ENCODE measurements at regions not wholly inside any gene's neighbourhood (a gene's known extent, or its start where the extent isn't known, plus 50 kb on each side); places are given as distances from the start of the nearest gene placed in this dataset.
A peak's percentile ranks its signal among the peaks of the same experiment; 100 is the strongest.

GRCh38 chr4:130608121-130608520 lies 1512.2 kb downstream of the C4orf33 start:
- H3K79me1 ChIP-seq (ENCODE audit: low read length): no peaks in the 10 kb centered on the region
- no peak overlapping the region for H4K12ac ChIP-seq (ENCODE audit: low read depth, low read length)
- no peak overlapping the region for H2BK5ac ChIP-seq (ENCODE audit: low read depth, low read length, poor library complexity)
- no peaks in the 10 kb centered on the region for H3K9me3 ChIP-seq (ENCODE audit: insufficient read depth, low read depth, low read length)
- H4K91ac ChIP-seq (ENCODE audit: low read depth, low read length): no peak overlapping the region
- no peak overlapping the region for H3K14ac ChIP-seq (ENCODE audit: low read length)
- H3K4me1 ChIP-seq (ENCODE audit: control insufficient read depth in 1 of 2, insufficient read depth in 2 of 2, low read length in 2 of 2): no peaks in the 10 kb centered on the region
- H3K9ac ChIP-seq (ENCODE audit: low read length): no peak overlapping the region
- H3K4ac ChIP-seq (ENCODE audit: low read depth, low read length): no peak overlapping the region
- no peak overlapping the region for H3K27ac ChIP-seq (ENCODE audit: low read depth, low read length)
- no peak overlapping the region for H3K18ac ChIP-seq (ENCODE audit: low read length)
- no peak overlapping the region for H2BK12ac ChIP-seq (ENCODE audit: low read length)
- no peak for DNase-seq
- no peak overlapping the region for H4K8ac ChIP-seq (ENCODE audit: low read depth, low read length)
- WGBS (ENCODE audit: extremely low coverage, insufficient coverage, insufficient read length): no CpG with 5 or more reads among the region's 3 CpGs
- no peak overlapping the region for H3K23ac ChIP-seq (ENCODE audit: low read length)
- H3K79me2 ChIP-seq (ENCODE audit: control insufficient read depth, insufficient read depth, low read length, poor library complexity): no peaks in the 10 kb centered on the region
- H3K4me3 ChIP-seq (ENCODE audit: low read depth, low read length): no peak overlapping the region
- H3K4me2 ChIP-seq (ENCODE audit: low read length): no peak overlapping the region
- H2AK5ac ChIP-seq (ENCODE audit: low read length): no peak overlapping the region
- no peak overlapping the region for H2AFZ ChIP-seq (ENCODE audit: insufficient read depth, low read length, poor library complexity)
- H3K36me3 ChIP-seq (ENCODE audit: control insufficient read depth in 1 of 2, insufficient read depth in 2 of 2, low read length in 2 of 2): no peaks in the 10 kb centered on the region
- no peak overlapping the region for H2BK120ac ChIP-seq (ENCODE audit: insufficient read depth, low read length, poor library complexity)
- no peaks in the 10 kb centered on the region for H3K27me3 ChIP-seq (ENCODE audit: insufficient read depth, low read length)

GRCh38 chr4:130628531-130628930 lies 1532.6 kb downstream of the C4orf33 start:
- Histone ChIP-seq H4K91ac (ENCODE audit: low read depth, low read length) (no peak overlapping the region), H2BK120ac (ENCODE audit: insufficient read depth, low read length, poor library complexity) (no peak overlapping the region), H2BK5ac (ENCODE audit: low read depth, low read length, poor library complexity) (no peak overlapping the region), H4K12ac (ENCODE audit: low read depth, low read length) (no peak overlapping the region), H4K8ac (ENCODE audit: low read depth, low read length) (no peak overlapping the region), H3K4me3 (ENCODE audit: low read depth, low read length) (no peak overlapping the region), H3K79me1 (ENCODE audit: low read length) (no peaks in the 10 kb centered on the region), H3K9me3 (ENCODE audit: insufficient read depth, low read depth, low read length) (no peaks in the 10 kb centered on the region), H3K4ac (ENCODE audit: low read depth, low read length) (no peak overlapping the region), H2BK12ac (ENCODE audit: low read length) (no peak overlapping the region), H3K14ac (ENCODE audit: low read length) (no peak overlapping the region), H3K4me1 (ENCODE audit: control insufficient read depth in 1 of 2, insufficient read depth in 2 of 2, low read length in 2 of 2) (no peaks in the 10 kb centered on the region), H2AFZ (ENCODE audit: insufficient read depth, low read length, poor library complexity) (no peak overlapping the region), H3K23ac (ENCODE audit: low read length) (no peak overlapping the region), H3K18ac (ENCODE audit: low read length) (no peak overlapping the region), H3K4me2 (ENCODE audit: low read length) (no peak overlapping the region), H3K79me2 (ENCODE audit: control insufficient read depth, insufficient read depth, low read length, poor library complexity) (no peaks in the 10 kb centered on the region), H3K36me3 (ENCODE audit: control insufficient read depth in 1 of 2, insufficient read depth in 2 of 2, low read length in 2 of 2) (no peaks in the 10 kb centered on the region), H3K27me3 (ENCODE audit: insufficient read depth, low read length) (no peaks in the 10 kb centered on the region), H3K9ac (ENCODE audit: low read length) (no peak overlapping the region), H2AK5ac (ENCODE audit: low read length) (no peak overlapping the region), H3K27ac (ENCODE audit: low read depth, low read length) (no peak overlapping the region)
- DNase-seq: no peak
- no CpG with 5 or more reads among the region's 2 CpGs for WGBS (ENCODE audit: extremely low coverage, insufficient coverage, insufficient read length)

GRCh38 chr4:130632731-130633604 lies 1537.0 kb downstream of the C4orf33 start:
- Histone ChIP-seq H4K12ac (ENCODE audit: low read depth, low read length) (no peak overlapping the region), H3K18ac (ENCODE audit: low read length) (no peak overlapping the region), H2BK120ac (ENCODE audit: insufficient read depth, low read length, poor library complexity) (no peak overlapping the region), H3K14ac (ENCODE audit: low read length) (no peak overlapping the region), H3K4me2 (ENCODE audit: low read length) (no peak overlapping the region), H3K27me3 (ENCODE audit: insufficient read depth, low read length) (no peaks in the 10 kb centered on the region), H2AFZ (ENCODE audit: insufficient read depth, low read length, poor library complexity) (no peak overlapping the region), H3K9ac (ENCODE audit: low read length) (no peak overlapping the region), H3K36me3 (ENCODE audit: control insufficient read depth in 1 of 2, insufficient read depth in 2 of 2, low read length in 2 of 2) (no peaks in the 10 kb centered on the region), H2AK5ac (ENCODE audit: low read length) (no peak overlapping the region), H3K4me1 (ENCODE audit: control insufficient read depth in 1 of 2, insufficient read depth in 2 of 2, low read length in 2 of 2) (no peaks in the 10 kb centered on the region), H3K27ac (ENCODE audit: low read depth, low read length) (no peak overlapping the region), H3K23ac (ENCODE audit: low read length) (no peak overlapping the region), H3K79me2 (ENCODE audit: control insufficient read depth, insufficient read depth, low read length, poor library complexity) (no peaks in the 10 kb centered on the region), H4K8ac (ENCODE audit: low read depth, low read length) (no peak overlapping the region), H3K4ac (ENCODE audit: low read depth, low read length) (no peak overlapping the region), H2BK12ac (ENCODE audit: low read length) (no peak overlapping the region), H2BK5ac (ENCODE audit: low read depth, low read length, poor library complexity) (no peak overlapping the region), H4K91ac (ENCODE audit: low read depth, low read length) (no peak overlapping the region), H3K4me3 (ENCODE audit: low read depth, low read length) (peak overlapping the region; percentile 21), H3K9me3 (ENCODE audit: insufficient read depth, low read depth, low read length) (no peaks in the 10 kb centered on the region), H3K79me1 (ENCODE audit: low read length) (no peaks in the 10 kb centered on the region)
- peak in 1 of 2 donors; percentile 0 for DNase-seq
- no CpG with 5 or more reads among the region's 13 CpGs for WGBS (ENCODE audit: extremely low coverage, insufficient coverage, insufficient read length)

- Histone ChIP-seq H3K36me3 (ENCODE audit: control insufficient read depth in 1 of 2, insufficient read depth in 2 of 2, low read length in 2 of 2) (no peaks in the 10 kb centered on the region), H3K27ac (ENCODE audit: low read depth, low read length) (no peak overlapping the region), H4K12ac (ENCODE audit: low read depth, low read length) (no peak overlapping the region), H4K91ac (ENCODE audit: low read depth, low read length) (no peak overlapping the region), H3K9me3 (ENCODE audit: insufficient read depth, low read depth, low read length) (no peaks in the 10 kb centered on the region), H3K79me2 (ENCODE audit: control insufficient read depth, insufficient read depth, low read length, poor library complexity) (no peaks in the 10 kb centered on the region), H3K4ac (ENCODE audit: low read depth, low read length) (no peak overlapping the region), H2AK5ac (ENCODE audit: low read length) (no peak overlapping the region), H2BK120ac (ENCODE audit: insufficient read depth, low read length, poor library complexity) (no peak overlapping the region), H3K14ac (ENCODE audit: low read length) (no peak overlapping the region), H3K23ac (ENCODE audit: low read length) (no peak overlapping the region), H3K9ac (ENCODE audit: low read length) (no peak overlapping the region), H2AFZ (ENCODE audit: insufficient read depth, low read length, poor library complexity) (no peak overlapping the region), H3K4me1 (ENCODE audit: control insufficient read depth in 1 of 2, insufficient read depth in 2 of 2, low read length in 2 of 2) (no peaks in the 10 kb centered on the region), H2BK5ac (ENCODE audit: low read depth, low read length, poor library complexity) (no peak overlapping the region), H3K4me2 (ENCODE audit: low read length) (no peak overlapping the region), H3K79me1 (ENCODE audit: low read length) (no peaks in the 10 kb centered on the region), H4K8ac (ENCODE audit: low read depth, low read length) (no peak overlapping the region), H2BK12ac (ENCODE audit: low read length) (no peak overlapping the region), H3K4me3 (ENCODE audit: low read depth, low read length) (no peak overlapping the region), H3K18ac (ENCODE audit: low read length) (no peak overlapping the region), H3K27me3 (ENCODE audit: insufficient read depth, low read length) (no peaks in the 10 kb centered on the region)
- no CpG with 5 or more reads among the region's 5 CpGs for WGBS (ENCODE audit: extremely low coverage, insufficient coverage, insufficient read length)
- no peak for DNase-seq
These were observed 1540.5 kb downstream of the C4orf33 start for GRCh38 chr4:130636486-130636885.
